Endodermal cell (in vitro differentiated cells): ENCODE measurements at regions not wholly inside any gene's neighbourhood (a gene's known extent, or its start where the extent isn't known, plus 50 kb on each side); places are given as distances from the start of the nearest gene placed in this dataset.
"Not testable (repeated sequence)": the region's sequence is repeated elsewhere in the genome, so short reads cannot be mapped to it uniquely, and the experiment has no call there.

Experiments used
- DNase-seq: peaks from one replicate; pipeline ENCODE4 v3.0.0-alpha.2; 2017
- H3K27ac ChIP-seq: 2 replicates; pipeline ENCODE4 v1.5.1; 2013; ENCODE audit warnings: mild to moderate bottlenecking, low read depth, low read length, moderate library complexity
- H3K27me3 ChIP-seq: 2 replicates; pipeline ENCODE4 v1.6.1; 2013; ENCODE audit warnings: mild to moderate bottlenecking, low read length, moderate library complexity; ENCODE audit not compliant: insufficient read depth, control insufficient read depth, poor library complexity, severe bottlenecking
- H3K36me3 ChIP-seq: 2 replicates; pipeline ENCODE4 v1.7.0; 2013; ENCODE audit warnings: mild to moderate bottlenecking, low read length, moderate library complexity; ENCODE audit not compliant: control insufficient read depth, insufficient read depth
- H3K4me1 ChIP-seq: one replicate; pipeline ENCODE4 v1.7.0; 2013; ENCODE audit warnings: low read length; ENCODE audit not compliant: control insufficient read depth, insufficient read depth
- H3K4me3 ChIP-seq: 2 replicates; pipeline ENCODE4 v1.5.1; 2013; ENCODE audit warnings: mild to moderate bottlenecking, low read length, moderate library complexity
- H3K9ac ChIP-seq: 2 replicates; pipeline ENCODE4 v1.6.1; 2013; ENCODE audit warnings: mild to moderate bottlenecking, low read length, moderate library complexity; ENCODE audit not compliant: poor library complexity, severe bottlenecking; ENCODE audit errors: extremely low read depth
- H3K9me3 ChIP-seq: 2 replicates; pipeline ENCODE4 v1.6.1; 2013; ENCODE audit warnings: mild to moderate bottlenecking, low read length, moderate library complexity; ENCODE audit not compliant: control insufficient read depth
- H3K27ac Mint-ChIP-seq: 2 replicates; pipeline ENCODE4 v1.8.0; 2020; ENCODE audit warnings: mixed read lengths
- H3K27me3 Mint-ChIP-seq: 2 replicates; pipeline ENCODE4 v1.8.0; 2021; ENCODE audit warnings: mild to moderate bottlenecking, mixed read lengths; ENCODE audit not compliant: insufficient read depth
- H3K36me3 Mint-ChIP-seq: 2 replicates; pipeline ENCODE4 v1.8.0; 2020; ENCODE audit warnings: low read depth, mixed read lengths
- H3K4me1 Mint-ChIP-seq: 2 replicates; pipeline ENCODE4 v1.8.0; 2020; ENCODE audit warnings: mixed read lengths
- H3K4me3 Mint-ChIP-seq: 2 replicates; pipeline ENCODE4 v1.8.0; 2020; ENCODE audit warnings: mild to moderate bottlenecking, moderate library complexity, mixed read lengths
- H3K9me3 Mint-ChIP-seq: 2 replicates; pipeline ENCODE4 v1.8.0; 2020; ENCODE audit warnings: mild to moderate bottlenecking, mixed read lengths
- CTCF ChIP-seq: fragments of 200-600 bp; sonication (generic); conservative IDR thresholded peaks from 2 replicates; pipeline ENCODE4 v1.5.0; 2021; ENCODE audit warnings: antibody characterized with exemption, mild to moderate bottlenecking
- WGBS, 2 experiments: methylation state at CpG; one replicate each; pipeline versions ENCODE4 v1.1.5 to v1.1.7; 2013; ENCODE audit warnings: missing lambda C conversion rate in 2 of 2, mixed read lengths in 1 of 2; ENCODE audit not compliant: insufficient coverage in 1 of 2, insufficient read length in 1 of 2; 5-methylcytosine and 5-hydroxymethylcytosine counted together

- peaks cover 67% of the 10 kb centered on the region for H3K9me3 ChIP-seq
- 25 to 40% methylated on average over 1 of the region's 1 CpG for WGBS, 2 experiments
Observed at GRCh38 chr20:29085625-29086024, 2171.8 kb upstream of the DEFB115 start.

DNA sequence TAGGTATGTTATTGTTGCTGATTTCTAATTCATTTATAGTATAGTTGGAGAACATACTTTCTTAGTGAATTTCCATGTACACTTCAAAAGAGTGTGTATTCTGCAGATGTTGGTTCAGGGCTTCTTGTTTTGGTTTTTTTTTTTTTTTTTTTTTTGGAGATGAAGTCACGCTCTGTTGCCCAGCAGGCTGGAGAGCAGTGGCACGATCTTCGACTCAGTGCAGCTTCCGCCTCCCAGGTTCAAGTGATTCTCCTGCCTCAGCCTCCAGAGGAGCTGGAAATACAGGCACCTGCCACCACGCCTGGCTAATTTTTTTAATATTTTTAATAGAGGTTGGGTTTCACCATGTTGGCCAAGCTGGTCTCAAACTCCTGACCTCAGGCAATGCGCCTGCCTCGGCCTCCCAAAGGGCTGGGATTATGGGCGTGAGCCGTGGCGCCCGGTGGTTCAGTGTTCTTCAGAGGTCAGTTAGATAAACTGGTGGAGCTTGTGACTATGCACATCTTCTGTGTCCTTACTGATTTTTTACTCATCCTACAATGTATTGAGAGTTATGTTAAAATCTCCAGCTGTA is 2171.2 kb upstream of the DEFB115 start:
- not testable (repeated sequence) for DNase-seq, H3K4me1 ChIP-seq, H3K27me3 ChIP-seq, H3K4me1 Mint-ChIP-seq, H3K27ac Mint-ChIP-seq, H3K36me3 ChIP-seq, H3K27me3 Mint-ChIP-seq, H3K36me3 Mint-ChIP-seq, H3K4me3 ChIP-seq, H3K9ac ChIP-seq, H3K4me3 Mint-ChIP-seq, H3K27ac ChIP-seq
- 85 to 90% methylated on average over 4 to 11 of the region's 11 CpGs for WGBS, 2 experiments
- H3K9me3 Mint-ChIP-seq = peaks cover 86% of the 10 kb centered on the region
- H3K9me3 ChIP-seq = peaks cover 67% of the 10 kb centered on the region

More at GRCh38 chr20:29085625-29086024, 2171.8 kb upstream of the DEFB115 start:
- H3K4me1 Mint-ChIP-seq = no peaks in the 10 kb centered on the region
- H3K27ac Mint-ChIP-seq = no peak overlapping the region
- Histone ChIP-seq H3K27me3 (no peaks in the 10 kb centered on the region), H3K9ac (no peak overlapping the region), H3K36me3 (no peaks in the 10 kb centered on the region), H3K27ac (no peak overlapping the region), H3K4me1 (no peaks in the 10 kb centered on the region), H3K4me3 (no peak overlapping the region)
- H3K36me3 Mint-ChIP-seq = peaks cover 3% of the 10 kb centered on the region
- H3K9me3 Mint-ChIP-seq = peaks cover 82% of the 10 kb centered on the region
- H3K4me3 Mint-ChIP-seq = no peak overlapping the region
- DNase-seq = no peak
- TF ChIP-seq CTCF = no peak
- H3K27me3 Mint-ChIP-seq = no peaks in the 10 kb centered on the region

GRCh38 chr20:29086938-29087337 is 2170.5 kb upstream of the DEFB115 start:
- Histone ChIP-seq H3K4me1 (no peaks in the 10 kb centered on the region), H3K9ac (no peak overlapping the region), H3K27ac (no peak overlapping the region), H3K9me3 (peaks cover 61% of the 10 kb centered on the region), H3K36me3 (no peaks in the 10 kb centered on the region), H3K27me3 (no peaks in the 10 kb centered on the region), H3K4me3 (no peak overlapping the region)
- WGBS, 2 experiments = 73 to 80% methylated on average over 2 of the region's 2 CpGs
- H3K27me3 Mint-ChIP-seq = no peaks in the 10 kb centered on the region
- DNase-seq = no peak
- H3K9me3 Mint-ChIP-seq = peaks cover 81% of the 10 kb centered on the region
- no peaks in the 10 kb centered on the region for H3K4me1 Mint-ChIP-seq
- peaks cover 3% of the 10 kb centered on the region for H3K36me3 Mint-ChIP-seq
- H3K27ac Mint-ChIP-seq = no peak overlapping the region
- no peak overlapping the region for H3K4me3 Mint-ChIP-seq
- no peak for TF ChIP-seq CTCF

GRCh38 chr20:29087887-29088286 is 2169.6 kb upstream of the DEFB115 start:
- H3K4me3 Mint-ChIP-seq, H3K4me1 ChIP-seq, H3K27ac Mint-ChIP-seq, H3K27ac ChIP-seq, H3K4me1 Mint-ChIP-seq, H3K36me3 Mint-ChIP-seq, H3K9ac ChIP-seq, H3K27me3 Mint-ChIP-seq, H3K4me3 ChIP-seq, H3K36me3 ChIP-seq, DNase-seq, H3K27me3 ChIP-seq: not testable (repeated sequence)
- peaks cover 75% of the 10 kb centered on the region for H3K9me3 Mint-ChIP-seq
- peaks cover 61% of the 10 kb centered on the region for H3K9me3 ChIP-seq
- WGBS, 2 experiments = 46% methylated on average over 3 of the region's 3 CpGs; no CpG with 5 or more reads in 1 of the 2 experiments

- WGBS, 2 experiments = 73 to 78% methylated on average over 1 to 2 of the region's 2 CpGs
- H3K27ac ChIP-seq, H3K27ac Mint-ChIP-seq, H3K4me3 Mint-ChIP-seq, DNase-seq, H3K9ac ChIP-seq, H3K36me3 ChIP-seq, H3K4me1 ChIP-seq, H3K27me3 Mint-ChIP-seq, H3K36me3 Mint-ChIP-seq, H3K4me1 Mint-ChIP-seq, H3K27me3 ChIP-seq, H3K4me3 ChIP-seq: not testable (repeated sequence)
- H3K9me3 Mint-ChIP-seq = peaks cover 75% of the 10 kb centered on the region
- peaks cover 65% of the 10 kb centered on the region for H3K9me3 ChIP-seq
Observed at GRCh38 chr20:29088472-29088871, 2169.0 kb upstream of the DEFB115 start.

DNA sequence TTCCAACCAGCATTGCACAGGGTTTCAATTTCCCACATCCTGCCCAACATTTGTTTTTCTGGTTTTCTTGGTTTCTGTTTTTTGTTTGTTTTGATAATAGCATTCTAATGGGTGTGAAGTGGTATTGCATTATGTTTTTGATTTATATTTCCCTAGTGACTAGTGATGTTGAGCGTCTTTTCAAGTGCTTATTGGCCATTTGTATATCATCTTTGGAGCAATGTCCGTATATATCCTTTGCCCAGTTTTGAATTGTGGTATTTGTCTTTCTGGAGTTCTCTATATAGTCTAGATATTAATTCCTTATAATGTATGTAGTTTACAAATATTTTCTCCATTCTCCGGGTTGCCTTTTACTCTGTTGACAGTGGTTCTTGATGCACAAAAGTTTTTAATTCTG is 2168.1 kb upstream of the DEFB115 start:
- WGBS, 2 experiments = 40 to 60% methylated on average over 1 to 3 of the region's 3 CpGs
- not testable (repeated sequence) for H3K27me3 ChIP-seq, H3K27me3 Mint-ChIP-seq, H3K9ac ChIP-seq, H3K4me3 Mint-ChIP-seq, H3K4me1 ChIP-seq, H3K36me3 Mint-ChIP-seq, H3K36me3 ChIP-seq, H3K4me1 Mint-ChIP-seq, H3K27ac ChIP-seq, DNase-seq, H3K27ac Mint-ChIP-seq
- H3K4me3 ChIP-seq = peak overlapping the region; percentile 30
- H3K9me3 Mint-ChIP-seq = peaks cover 73% of the 10 kb centered on the region
- peaks cover 64% of the 10 kb centered on the region for H3K9me3 ChIP-seq
